ENCODE measurements at regions not wholly inside any gene's neighbourhood (a gene's known extent, or its start where the extent isn't known, plus 50 kb on each side); places are given as distances from the start of the nearest gene placed in this dataset.
A peak's percentile ranks its signal among the peaks of the same experiment; 100 is the strongest.

DNA sequence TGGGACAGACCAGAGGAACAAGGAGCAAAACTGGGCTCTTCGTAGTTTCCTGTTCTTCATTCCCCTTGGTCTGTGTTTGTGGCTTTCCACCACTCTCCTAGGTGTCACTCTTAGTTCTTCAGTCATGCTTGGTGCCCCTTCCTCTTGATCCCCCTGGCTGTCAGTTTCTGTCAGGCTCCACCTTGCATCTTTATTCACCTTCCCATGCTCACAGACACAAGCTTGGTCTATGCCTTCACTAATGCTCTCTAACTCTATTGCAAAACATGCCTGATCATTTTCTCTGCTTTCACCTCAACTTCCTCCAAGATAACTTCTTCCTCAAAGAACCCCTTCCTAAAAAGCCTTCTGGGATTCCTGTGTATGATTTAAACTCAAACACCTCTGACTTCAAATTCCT, 122.9 kb downstream of the GLUL start:
- CTCF ChIA-PET (ENCODE audit: low intra/inter-chr PET ratio): no interaction called here
- FAIRE-seq (no peak), ATAC-seq (peak; percentile 24), DNase-seq (ENCODE audit: extremely low read depth in 1 of 4, low spot score in 3 of 4) (no peak)
- H2AFZ ChIP-seq (ENCODE audit: low read depth, low read length): peak overlapping the region; percentile 88
- H3K79me2 ChIP-seq (ENCODE audit: control insufficient read depth, insufficient read depth, low read length): no peaks in the 10 kb centered on the region
- peak overlapping the region; percentile 0 to 25; a peak in 2 of 4 replicates for H3K9ac ChIP-seq (ENCODE audit: insufficient read depth in 1 of 2, low read depth in 2 of 2, low read length in 2 of 2)
- no TSS peak for BruUV-seq (replicated peaks)
- in situ Hi-C loops (cut with MboI): no loop called here
- H3K9me1 ChIP-seq (ENCODE audit: control insufficient read depth, insufficient read depth, low read length): no peaks in the 10 kb centered on the region
- no peaks in the 10 kb centered on the region for H4K20me1 ChIP-seq (replicated peaks; ENCODE audit: control insufficient read depth, insufficient read depth, low read length)
- no peaks in the 10 kb centered on the region for H3K9me3 ChIP-seq (replicated peaks; ENCODE audit: control insufficient read depth, insufficient read depth, low read depth, low read length)
- POLR2A ChIA-PET: interaction anchor here (1.0 to 1.2 kb wide), 2 partner anchors 10 to 23 kb away, joined by 3 to 5 read pairs; no protein-coding TSS in a partner anchor
- TF ChIP-seq, protein P1, sequence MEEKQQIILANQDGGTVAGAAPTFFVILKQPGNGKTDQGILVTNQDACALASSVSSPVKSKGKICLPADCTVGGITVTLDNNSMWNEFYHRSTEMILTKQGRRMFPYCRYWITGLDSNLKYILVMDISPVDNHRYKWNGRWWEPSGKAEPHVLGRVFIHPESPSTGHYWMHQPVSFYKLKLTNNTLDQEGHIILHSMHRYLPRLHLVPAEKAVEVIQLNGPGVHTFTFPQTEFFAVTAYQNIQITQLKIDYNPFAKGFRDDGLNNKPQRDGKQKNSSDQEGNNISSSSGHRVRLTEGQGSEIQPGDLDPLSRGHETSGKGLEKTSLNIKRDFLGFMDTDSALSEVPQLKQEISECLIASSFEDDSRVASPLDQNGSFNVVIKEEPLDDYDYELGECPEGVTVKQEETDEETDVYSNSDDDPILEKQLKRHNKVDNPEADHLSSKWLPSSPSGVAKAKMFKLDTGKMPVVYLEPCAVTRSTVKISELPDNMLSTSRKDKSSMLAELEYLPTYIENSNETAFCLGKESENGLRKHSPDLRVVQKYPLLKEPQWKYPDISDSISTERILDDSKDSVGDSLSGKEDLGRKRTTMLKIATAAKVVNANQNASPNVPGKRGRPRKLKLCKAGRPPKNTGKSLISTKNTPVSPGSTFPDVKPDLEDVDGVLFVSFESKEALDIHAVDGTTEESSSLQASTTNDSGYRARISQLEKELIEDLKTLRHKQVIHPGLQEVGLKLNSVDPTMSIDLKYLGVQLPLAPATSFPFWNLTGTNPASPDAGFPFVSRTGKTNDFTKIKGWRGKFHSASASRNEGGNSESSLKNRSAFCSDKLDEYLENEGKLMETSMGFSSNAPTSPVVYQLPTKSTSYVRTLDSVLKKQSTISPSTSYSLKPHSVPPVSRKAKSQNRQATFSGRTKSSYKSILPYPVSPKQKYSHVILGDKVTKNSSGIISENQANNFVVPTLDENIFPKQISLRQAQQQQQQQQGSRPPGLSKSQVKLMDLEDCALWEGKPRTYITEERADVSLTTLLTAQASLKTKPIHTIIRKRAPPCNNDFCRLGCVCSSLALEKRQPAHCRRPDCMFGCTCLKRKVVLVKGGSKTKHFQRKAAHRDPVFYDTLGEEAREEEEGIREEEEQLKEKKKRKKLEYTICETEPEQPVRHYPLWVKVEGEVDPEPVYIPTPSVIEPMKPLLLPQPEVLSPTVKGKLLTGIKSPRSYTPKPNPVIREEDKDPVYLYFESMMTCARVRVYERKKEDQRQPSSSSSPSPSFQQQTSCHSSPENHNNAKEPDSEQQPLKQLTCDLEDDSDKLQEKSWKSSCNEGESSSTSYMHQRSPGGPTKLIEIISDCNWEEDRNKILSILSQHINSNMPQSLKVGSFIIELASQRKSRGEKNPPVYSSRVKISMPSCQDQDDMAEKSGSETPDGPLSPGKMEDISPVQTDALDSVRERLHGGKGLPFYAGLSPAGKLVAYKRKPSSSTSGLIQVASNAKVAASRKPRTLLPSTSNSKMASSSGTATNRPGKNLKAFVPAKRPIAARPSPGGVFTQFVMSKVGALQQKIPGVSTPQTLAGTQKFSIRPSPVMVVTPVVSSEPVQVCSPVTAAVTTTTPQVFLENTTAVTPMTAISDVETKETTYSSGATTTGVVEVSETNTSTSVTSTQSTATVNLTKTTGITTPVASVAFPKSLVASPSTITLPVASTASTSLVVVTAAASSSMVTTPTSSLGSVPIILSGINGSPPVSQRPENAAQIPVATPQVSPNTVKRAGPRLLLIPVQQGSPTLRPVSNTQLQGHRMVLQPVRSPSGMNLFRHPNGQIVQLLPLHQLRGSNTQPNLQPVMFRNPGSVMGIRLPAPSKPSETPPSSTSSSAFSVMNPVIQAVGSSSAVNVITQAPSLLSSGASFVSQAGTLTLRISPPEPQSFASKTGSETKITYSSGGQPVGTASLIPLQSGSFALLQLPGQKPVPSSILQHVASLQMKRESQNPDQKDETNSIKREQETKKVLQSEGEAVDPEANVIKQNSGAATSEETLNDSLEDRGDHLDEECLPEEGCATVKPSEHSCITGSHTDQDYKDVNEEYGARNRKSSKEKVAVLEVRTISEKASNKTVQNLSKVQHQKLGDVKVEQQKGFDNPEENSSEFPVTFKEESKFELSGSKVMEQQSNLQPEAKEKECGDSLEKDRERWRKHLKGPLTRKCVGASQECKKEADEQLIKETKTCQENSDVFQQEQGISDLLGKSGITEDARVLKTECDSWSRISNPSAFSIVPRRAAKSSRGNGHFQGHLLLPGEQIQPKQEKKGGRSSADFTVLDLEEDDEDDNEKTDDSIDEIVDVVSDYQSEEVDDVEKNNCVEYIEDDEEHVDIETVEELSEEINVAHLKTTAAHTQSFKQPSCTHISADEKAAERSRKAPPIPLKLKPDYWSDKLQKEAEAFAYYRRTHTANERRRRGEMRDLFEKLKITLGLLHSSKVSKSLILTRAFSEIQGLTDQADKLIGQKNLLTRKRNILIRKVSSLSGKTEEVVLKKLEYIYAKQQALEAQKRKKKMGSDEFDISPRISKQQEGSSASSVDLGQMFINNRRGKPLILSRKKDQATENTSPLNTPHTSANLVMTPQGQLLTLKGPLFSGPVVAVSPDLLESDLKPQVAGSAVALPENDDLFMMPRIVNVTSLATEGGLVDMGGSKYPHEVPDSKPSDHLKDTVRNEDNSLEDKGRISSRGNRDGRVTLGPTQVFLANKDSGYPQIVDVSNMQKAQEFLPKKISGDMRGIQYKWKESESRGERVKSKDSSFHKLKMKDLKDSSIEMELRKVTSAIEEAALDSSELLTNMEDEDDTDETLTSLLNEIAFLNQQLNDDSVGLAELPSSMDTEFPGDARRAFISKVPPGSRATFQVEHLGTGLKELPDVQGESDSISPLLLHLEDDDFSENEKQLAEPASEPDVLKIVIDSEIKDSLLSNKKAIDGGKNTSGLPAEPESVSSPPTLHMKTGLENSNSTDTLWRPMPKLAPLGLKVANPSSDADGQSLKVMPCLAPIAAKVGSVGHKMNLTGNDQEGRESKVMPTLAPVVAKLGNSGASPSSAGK (IDR thresholded peaks at IDR 0.05): no peak
- TF ChIP-seq ETV6 (IDR thresholded peaks at IDR 0.05; ENCODE audit: borderline replicate concordance in 1 of 2, low read depth in 2 of 2, low read length in 1 of 2): 0 out of 4 replicates have a peak, but pooled peaks of 1 of the 2 experiments have one; percentile 25
- no peak for TF ChIP-seq ETV6 (CRISPR knock-in tag; IDR thresholded peaks at IDR 0.05; ENCODE audit: borderline replicate concordance)
- TF ChIP-seq, protein P2, sequence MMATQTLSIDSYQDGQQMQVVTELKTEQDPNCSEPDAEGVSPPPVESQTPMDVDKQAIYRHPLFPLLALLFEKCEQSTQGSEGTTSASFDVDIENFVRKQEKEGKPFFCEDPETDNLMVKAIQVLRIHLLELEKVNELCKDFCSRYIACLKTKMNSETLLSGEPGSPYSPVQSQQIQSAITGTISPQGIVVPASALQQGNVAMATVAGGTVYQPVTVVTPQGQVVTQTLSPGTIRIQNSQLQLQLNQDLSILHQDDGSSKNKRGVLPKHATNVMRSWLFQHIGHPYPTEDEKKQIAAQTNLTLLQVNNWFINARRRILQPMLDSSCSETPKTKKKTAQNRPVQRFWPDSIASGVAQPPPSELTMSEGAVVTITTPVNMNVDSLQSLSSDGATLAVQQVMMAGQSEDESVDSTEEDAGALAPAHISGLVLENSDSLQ (IDR thresholded peaks at IDR 0.05): peak; percentile 46; the same call in 1 of the 2 replicates
- peak; percentile 68 for TF ChIP-seq CEBPB (tag; IDR thresholded peaks at IDR 0.05)
- no peak overlapping the region for H3K4me2 ChIP-seq (ENCODE audit: insufficient read depth, low read length)
- no peak overlapping the region for H3K4me3 ChIP-seq
- H3K27ac ChIP-seq (ENCODE audit: extremely low read depth, low read depth, low read length): no peak overlapping the region
- no peaks in the 10 kb centered on the region for H3K36me3 ChIP-seq (ENCODE audit: control insufficient read depth, insufficient read depth, low read length)
- H3K27me3 ChIP-seq (ENCODE audit: control insufficient read depth in 2 of 2, insufficient read depth in 2 of 2, low read length in 2 of 2): no peaks in the 10 kb centered on the region
- WGBS (ENCODE audit: insufficient coverage, low coverage, missing lambda C conversion rate): 78% methylated on average over 1 of the region's 1 CpG
- intact Hi-C loops (cut with micrococcal nuclease): no loop called here
- peaks cover 0 to 16% of the 10 kb centered on the region in 2 experiments; a peak in 4 of 5 replicates for H3K4me1 ChIP-seq (replicated peaks in 1 of 2; ENCODE audit: control insufficient read depth in 2 of 2, insufficient read depth in 2 of 2, low read length in 2 of 2)

Measured in K562 (cell line).